Right renal cortex interstitium (tissue), 3 donors: ENCODE measurements at regions not wholly inside any gene's neighbourhood (a gene's known extent, or its start where the extent isn't known, plus 50 kb on each side); places are given as distances from the start of the nearest gene placed in this dataset.
A peak's percentile ranks its signal among the peaks of the same experiment; 100 is the strongest.
"Not testable (repeated sequence)": the region's sequence is repeated elsewhere in the genome, so short reads cannot be mapped to it uniquely, and the experiment has no call there.

Source experiments
- DNase-seq, 3 donors: peaks; one replicate each; pipeline ENCODE4 v3.0.0-alpha.2; 2013; ENCODE audit warnings: low read depth in 3 of 3, low spot score in 2 of 3

DNA sequence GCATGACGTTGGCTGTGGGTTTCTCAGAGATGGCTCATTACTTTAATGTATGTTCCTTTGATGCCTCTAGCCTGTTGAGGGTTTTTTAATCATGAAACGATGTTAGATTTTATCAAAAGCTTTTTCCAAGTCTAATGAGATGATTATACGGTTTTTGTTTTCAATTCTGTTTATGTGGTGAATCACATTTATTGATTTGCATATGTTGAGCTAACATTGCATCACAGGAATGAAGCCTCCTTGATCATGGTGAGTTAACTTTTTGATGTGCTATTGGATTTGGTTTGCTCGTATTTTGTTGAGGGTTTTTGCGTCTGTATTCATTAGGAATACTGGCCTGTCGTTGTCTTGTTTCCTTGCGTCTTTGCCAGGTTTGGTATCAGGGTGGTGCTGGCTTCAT, 52.3 kb upstream of the PTPN12 start:
- DNase-seq: no peak

DNA sequence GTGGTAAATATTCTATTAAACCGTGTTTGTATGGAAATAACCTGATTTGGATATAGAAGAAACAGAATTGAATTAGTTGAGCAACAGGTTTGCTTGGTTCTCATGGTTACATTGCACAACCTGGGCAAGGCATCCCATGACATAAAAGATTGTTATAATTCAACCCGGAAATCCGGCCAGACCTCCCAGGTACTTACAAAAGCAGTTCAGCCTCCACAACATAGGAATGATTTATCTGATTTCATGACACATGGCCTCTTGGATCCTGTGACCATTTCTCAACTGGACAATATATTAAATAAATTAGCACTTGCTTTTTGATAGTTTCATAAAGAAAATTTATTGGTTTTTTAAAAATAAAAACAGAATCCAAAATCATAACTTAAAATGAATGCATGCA, 55.1 kb upstream of the PTPN12 start:
- peak; percentile 7 to 16 (median 10) for DNase-seq

DNA sequence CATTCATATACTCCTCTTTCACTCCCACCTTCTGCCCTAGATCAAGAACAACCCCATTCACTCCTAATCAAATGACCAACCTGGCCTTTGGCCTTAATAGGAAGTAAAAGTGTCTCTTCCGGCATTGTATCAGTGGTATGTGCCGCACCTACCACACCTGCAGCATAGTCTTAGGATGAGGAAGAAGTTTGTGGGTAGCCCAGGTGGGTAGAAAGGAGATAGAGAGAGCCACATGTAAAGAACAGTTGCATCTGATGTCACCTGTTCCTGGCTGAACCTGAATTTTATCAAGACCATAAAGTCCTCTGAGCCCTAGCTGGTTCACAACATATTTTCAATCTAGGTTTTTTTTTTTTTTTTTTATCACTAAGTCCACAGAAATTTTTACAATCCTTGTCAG, 55.5 kb upstream of the PTPN12 start:
- no peak for DNase-seq

DNA sequence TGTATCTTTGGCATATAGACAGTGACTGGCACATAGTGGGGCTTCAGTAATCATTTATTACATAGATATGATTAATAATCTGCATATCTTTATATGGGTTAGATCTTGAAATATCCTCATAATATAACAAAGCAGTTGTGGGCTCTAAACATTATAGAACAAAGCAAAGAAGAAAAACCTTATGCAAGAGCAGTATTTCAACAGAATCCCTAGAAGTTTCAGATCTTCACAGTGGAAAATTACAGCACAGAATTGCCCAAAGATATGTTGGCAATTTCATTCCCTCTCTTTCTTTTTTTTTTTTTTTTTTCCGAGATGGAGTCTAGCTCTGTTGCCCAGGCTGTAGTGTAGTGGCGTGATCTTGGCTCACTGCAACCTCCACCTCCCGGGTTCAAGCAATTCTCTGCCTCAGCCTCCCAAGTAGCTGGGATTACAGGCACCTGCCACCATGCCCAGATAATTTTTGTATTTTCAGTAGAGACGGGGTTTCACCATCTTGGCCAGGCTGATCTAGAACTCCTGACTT, 56.9 kb upstream of the PTPN12 start:
- not testable (repeated sequence) for DNase-seq

DNA sequence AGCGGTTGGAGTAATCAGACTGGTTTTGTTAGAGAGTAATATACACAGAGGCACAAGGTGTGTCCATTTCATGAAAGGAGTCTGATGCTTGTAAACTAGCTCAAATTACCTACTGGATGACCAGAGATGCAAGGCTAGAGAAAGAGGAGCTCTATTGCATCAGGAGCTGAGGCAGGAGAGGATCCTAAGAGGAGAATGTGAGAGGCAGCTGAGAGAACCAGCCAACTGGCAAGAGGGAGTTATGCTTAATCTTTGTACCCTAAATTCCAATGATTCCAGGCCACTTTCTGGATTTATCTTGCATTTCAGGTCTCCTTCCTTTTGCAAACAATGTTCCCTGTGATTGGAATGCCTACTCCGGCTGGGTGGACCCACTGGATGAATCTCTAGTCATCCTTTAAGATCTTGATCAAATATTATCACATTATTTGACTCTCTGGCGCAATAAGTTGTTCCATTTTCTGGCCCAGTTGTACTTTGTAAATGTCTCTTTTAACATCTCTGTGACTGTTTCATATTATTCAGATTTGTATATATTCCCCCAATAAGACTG, 57.5 kb upstream of the PTPN12 start:
- no peak for DNase-seq

DNA sequence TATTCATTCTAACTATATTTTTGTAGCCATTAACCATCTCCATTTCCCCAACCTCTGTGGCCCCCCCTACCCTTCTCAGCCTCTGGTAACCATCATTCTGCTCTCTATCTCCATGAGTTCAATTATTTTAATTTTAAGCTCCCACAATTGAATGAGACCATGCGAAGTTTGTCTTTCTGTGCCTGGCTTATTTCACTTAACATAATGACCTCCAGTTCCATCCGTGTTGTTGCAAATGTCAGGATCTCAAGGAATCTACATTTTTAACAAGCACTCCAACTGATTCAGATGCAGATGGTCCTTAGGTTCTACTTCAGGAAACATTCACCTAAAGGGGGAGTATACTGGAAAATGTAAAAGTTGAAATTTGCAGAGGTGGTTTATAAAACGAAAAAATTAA, 60.2 kb upstream of the PTPN12 start:
- no peak for DNase-seq

DNA sequence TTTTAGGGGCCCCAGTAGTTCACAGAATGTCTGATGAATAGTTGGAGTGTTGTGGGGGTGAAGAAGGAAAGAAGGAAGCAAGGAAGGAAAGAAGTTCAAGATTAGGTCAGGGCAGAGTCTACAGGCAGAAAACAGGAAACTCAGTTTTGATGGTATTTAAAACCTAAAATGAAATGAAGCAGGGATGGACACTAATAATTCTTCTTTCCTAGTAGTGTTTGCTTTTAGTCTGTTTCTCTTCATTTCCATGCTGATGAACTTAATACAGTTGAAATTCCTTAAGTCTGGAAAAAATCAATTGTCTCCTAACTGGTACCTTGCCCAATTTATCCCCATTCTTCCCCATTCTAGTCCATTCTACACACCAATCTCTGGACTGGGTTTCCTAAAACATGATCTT, 59.0 kb upstream of the GSAP start:
- no peak for DNase-seq

DNA sequence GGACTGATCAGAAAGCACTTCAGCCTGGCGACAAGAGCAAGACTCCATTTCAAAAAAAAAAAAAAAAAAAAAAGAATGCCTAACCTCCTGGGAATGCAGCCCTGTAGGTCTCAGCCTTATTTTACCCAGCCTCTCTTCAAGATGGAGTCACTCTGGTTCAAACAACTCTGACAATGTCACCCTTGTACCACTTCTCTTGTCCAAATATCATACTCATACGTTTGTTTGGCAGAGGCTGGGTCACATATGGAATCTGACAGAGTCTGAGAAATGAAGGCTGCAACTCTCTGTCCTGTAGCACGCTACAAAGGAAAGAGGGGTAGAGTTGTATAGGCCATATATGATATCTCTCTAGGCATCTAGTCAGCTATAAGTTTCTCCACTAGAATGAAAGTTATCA, 58.6 kb upstream of the GSAP start:
- DNase-seq: no peak

DNA sequence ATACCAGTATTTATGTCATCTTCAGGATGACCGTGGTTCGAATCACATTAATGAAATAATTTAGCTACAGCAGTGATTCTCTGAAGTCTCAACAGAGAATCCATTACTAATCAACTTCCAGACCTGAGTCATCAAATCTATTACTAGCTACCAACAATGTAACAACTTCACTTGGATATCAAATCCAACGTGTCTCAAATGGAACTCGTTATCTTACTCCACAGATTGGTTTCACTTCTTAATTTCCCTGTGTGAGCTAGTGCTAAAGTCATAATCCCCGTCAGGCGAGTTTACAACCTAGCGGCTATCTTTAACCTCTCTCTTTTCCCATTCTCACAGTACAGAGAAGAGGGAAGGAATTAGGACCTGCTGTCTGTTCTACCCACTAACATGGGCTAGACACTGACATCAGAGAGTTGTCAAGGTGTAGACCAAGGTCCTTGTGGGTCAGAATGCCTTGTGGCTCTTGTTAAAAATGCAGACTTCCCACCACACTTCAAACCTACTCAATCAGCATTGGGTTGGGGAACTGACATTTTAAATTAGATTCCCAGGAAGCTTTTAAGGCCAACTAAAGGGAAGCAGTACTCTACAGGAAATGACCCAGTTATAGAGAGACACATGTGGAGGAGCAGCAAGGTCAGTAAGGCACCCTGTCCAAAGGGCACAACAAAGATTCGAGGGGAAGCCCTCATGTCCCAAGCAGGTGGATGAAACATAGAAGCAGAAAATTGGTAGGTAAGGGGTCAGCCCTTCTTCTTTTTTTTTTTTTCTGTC, 57.3 kb upstream of the GSAP start:
- DNase-seq: no peak

DNA sequence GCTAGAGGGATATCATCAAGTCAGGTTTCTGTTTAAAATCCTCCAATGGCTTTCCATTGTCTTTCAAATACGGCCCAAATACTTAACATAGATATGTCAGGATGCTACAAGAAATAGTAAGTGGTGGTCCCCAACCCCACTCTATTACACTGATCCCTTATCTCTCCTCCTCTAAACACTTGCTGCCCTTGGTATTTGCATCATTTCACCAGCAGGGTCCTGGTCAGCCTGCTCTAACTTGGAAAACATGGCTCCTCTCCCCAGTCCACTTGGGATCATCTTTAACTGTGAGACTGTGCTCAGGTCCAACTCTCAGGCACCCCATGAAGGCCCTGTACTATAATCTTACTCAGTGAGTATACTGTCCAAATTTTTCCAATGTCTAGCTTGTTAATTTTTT, 53.8 kb upstream of the GSAP start:
- DNase-seq: no peak

DNA sequence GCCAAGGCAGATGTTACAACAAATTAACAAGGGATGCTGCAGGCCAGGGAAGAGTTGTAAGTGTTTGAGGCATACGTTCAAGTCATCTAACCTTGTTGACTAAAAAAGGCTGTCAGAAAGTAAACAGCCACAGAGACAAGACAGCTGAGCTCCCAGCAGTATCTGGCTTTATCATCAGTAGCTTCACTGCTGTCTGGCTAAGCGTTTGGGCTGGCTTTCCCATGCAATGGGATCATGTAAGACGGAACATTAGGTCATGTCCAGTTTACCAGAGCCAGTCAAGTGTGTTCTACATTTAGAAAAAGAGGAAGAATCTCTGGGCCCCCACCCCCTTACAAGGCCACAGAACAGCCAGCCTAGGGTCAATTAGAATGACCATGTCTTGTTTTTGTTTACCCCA, 51.3 kb upstream of the GSAP start:
- no peak for DNase-seq

DNA sequence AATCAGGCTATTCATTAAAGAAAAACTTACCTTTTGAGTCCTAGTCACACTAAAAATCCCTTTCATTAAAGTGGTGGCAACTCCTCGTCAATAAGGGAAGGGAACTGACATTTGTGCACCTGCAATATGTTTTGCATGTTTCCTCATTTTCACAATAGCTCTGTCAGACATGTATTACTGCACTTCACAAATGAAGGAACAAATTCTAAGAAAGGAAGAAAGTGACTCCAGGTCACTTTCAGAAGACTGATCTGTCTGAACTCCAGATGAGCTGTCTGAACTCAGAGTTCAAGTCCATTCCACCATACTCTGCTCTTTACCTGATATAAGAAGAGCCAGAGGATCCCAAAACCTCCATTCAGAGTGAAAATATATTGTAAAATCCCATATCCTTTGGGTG, 50.3 kb upstream of the GSAP start:
- no peak for DNase-seq
